Panc1 (cell line): ENCODE measurements at regions not wholly inside any gene's neighbourhood (a gene's known extent, or its start where the extent isn't known, plus 50 kb on each side); places are given as distances from the start of the nearest gene placed in this dataset.

ENCODE experiments used
- ATAC-seq: fragments of 200-7000 bp; cut with Tn5 transposase; 2 replicates; pipeline ENCODE4 v1.9.1; 2020; ENCODE audit warnings: mild to moderate bottlenecking, moderate library complexity
- BruUV-seq: library from RNA; stranded (reverse); fragments of 400-500 nt; replicated peaks from 2 replicates; lab custom pipeline; 2021; lab: Mats Ljungman, UMichigan
- CTCF ChIA-PET: fragments of 300-600 bp; sonication (Branson Sonifier 250); formaldehyde crosslinking; loops from one replicate; lab custom pipeline; 2022; ENCODE audit warnings: antibody characterized with exemption; lab: Charles Lee
- POLR2A ChIA-PET: fragments of 300-600 bp; sonication (Branson Sonifier 250); formaldehyde crosslinking; loops from one replicate; lab custom pipeline; 2022; ENCODE audit warnings: antibody characterized with exemption; lab: Charles Lee
- DNase-seq: peaks from one replicate; pipeline ENCODE4 v3.0.0-alpha.2; 2010; ENCODE audit warnings: low read depth, low spot score
- H3K27ac ChIP-seq: 2 replicates; pipeline ENCODE4 v1.5.1; 2011; ENCODE audit warnings: mild to moderate bottlenecking, low read length, inconsistent platforms
- H3K27me3 ChIP-seq: fragments of 200-500 bp; sonication (Bioruptor generic); 2 replicates; pipeline ENCODE4 v1.6.0; 2014; ENCODE audit warnings: low read length, inconsistent platforms; ENCODE audit not compliant: control insufficient read depth, insufficient read depth
- H3K36me3 ChIP-seq: fragments of 200-500 bp; sonication (Bioruptor generic); 2 replicates; pipeline ENCODE4 v1.5.1; 2014; ENCODE audit warnings: inconsistent platforms, mild to moderate bottlenecking, low read length, moderate library complexity; ENCODE audit not compliant: control insufficient read depth, insufficient read depth
- H3K4me1 ChIP-seq: 2 replicates; pipeline ENCODE4 v1.5.1; 2011; ENCODE audit warnings: inconsistent platforms, mild to moderate bottlenecking, low read length, moderate library complexity; ENCODE audit not compliant: control insufficient read depth, insufficient read depth
- H3K4me3 ChIP-seq, 2 experiments: 2 replicates each; pipeline ENCODE4 v1.5.1; 2011 to 2012; ENCODE audit warnings: low read depth in 2 of 2, low read length in 2 of 2, mild to moderate bottlenecking in 2 of 2, inconsistent platforms in 1 of 2, moderate library complexity in 1 of 2
- H3K9me3 ChIP-seq: fragments of 200-500 bp; sonication (Bioruptor generic); 2 replicates; pipeline ENCODE4 v1.5.1; 2014; ENCODE audit warnings: low read depth, mild to moderate bottlenecking, inconsistent platforms, low read length, moderate library complexity; ENCODE audit not compliant: control insufficient read depth, insufficient read depth
- CTCF ChIP-seq: fragments of 450-650 bp; IDR thresholded peaks from 2 replicates; pipeline ENCODE4 v1.5.1; 2017; ENCODE audit warnings: mild to moderate bottlenecking
- POLR2AphosphoS5 ChIP-seq: IDR thresholded peaks from 2 replicates; pipeline ENCODE4 v1.6.1; 2012; ENCODE audit warnings: mild to moderate bottlenecking, low read depth, low read length, moderate library complexity
- REST ChIP-seq, 2 experiments: IDR thresholded peaks; 2 replicates each; pipeline ENCODE4 v1.6.1; 2011 to 2012; ENCODE audit warnings: low read depth in 2 of 2, control low read depth in 1 of 2, low read length in 1 of 2, mild to moderate bottlenecking in 1 of 2, moderate library complexity in 1 of 2; ENCODE audit not compliant: insufficient read depth in 1 of 2
- SIN3A ChIP-seq: IDR thresholded peaks from 2 replicates; pipeline ENCODE4 v1.6.1; 2012; ENCODE audit warnings: low read depth, mild to moderate bottlenecking, low read length, moderate library complexity, borderline replicate concordance; ENCODE audit not compliant: insufficient read depth
- TCF7L2 ChIP-seq: IDR thresholded peaks from 2 replicates; pipeline ENCODE4 v1.6.1; 2011; ENCODE audit warnings: mild to moderate bottlenecking, low read depth, low read length, inconsistent platforms
- in situ Hi-C: cut with HindIII; loops from 2 replicates; pipeline ENCODE4 v1.10.0; 2016; ENCODE audit warnings: low sequenced_read_pairs, low pct_unique_long_range_greater_than_20kb
- intact Hi-C: fragments of 100-400 bp; cut with micrococcal nuclease; formaldehyde crosslinking; loops from one replicate; pipeline ENCODE4 v1.10.0; 2022; ENCODE audit not compliant: unreplicated experiment

DNA sequence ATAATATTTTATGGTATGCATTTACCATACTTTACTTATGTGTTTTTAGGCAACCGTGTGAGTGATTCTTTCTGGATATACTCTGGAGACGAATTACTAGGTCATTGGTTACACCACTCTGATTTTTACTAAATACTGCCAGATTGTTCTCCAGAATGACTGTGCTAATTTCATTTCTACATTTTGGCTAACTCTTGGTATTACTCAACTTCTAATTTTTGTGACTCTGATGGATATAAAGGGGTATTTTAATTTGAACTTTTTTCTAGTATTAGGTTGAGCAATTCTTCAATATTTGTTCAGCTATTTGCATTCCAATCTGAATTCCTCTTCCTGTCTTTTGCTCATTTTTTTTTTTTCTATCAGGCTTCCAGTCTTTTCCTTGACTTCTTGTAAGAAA, 223.6 kb downstream of the MDFIC start:
- CTCF ChIA-PET: no interaction called here
- BruUV-seq: no TSS peak

DNA sequence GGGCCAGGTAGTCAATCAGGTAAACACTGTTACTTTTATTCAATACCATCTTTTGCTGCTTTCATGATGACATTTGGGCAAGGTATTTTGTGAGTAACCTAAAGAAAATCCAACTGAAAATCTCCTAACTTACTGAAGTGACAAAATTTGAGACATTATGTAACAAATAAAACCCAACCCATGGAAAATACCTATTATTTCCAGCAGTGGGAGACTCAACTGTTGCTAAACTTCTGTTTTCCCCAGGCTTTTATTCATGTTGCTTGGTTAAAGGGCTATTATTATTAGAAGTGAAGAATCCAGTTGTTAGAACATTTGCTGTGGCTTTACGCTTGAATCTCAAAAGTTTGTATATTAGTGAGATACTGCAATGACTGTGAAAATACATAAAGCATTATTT, 215.9 kb downstream of the MDFIC start:
- intact Hi-C loops: no loop called here
- Histone ChIP-seq H3K27ac (no peak overlapping the region), H3K9me3 (no peaks in the 10 kb centered on the region), H3K4me1 (no peaks in the 10 kb centered on the region), H3K27me3 (no peaks in the 10 kb centered on the region), H3K4me3 (no peak overlapping the region), H3K36me3 (no peaks in the 10 kb centered on the region)
- in situ Hi-C loops: no loop called here
- TF ChIP-seq REST (IDR thresholded peaks at IDR 0.05; ENCODE audit: insufficient read depth in 1 of 2, low read depth in 2 of 2, low read length in 1 of 2): no peak
- no peak for TF ChIP-seq TCF7L2
- no peak for TF ChIP-seq CTCF
- TF ChIP-seq SIN3A: no peak
- TF ChIP-seq POLR2AphosphoS5: no peak
- ChIA-PET POLR2A (no interaction called here), CTCF (no interaction called here)
- DNase-seq (no peak), ATAC-seq (no peak)
- no TSS peak for BruUV-seq

More for the DNA sequence above, 223.6 kb downstream of the MDFIC start:
- in situ Hi-C loops: no loop called here
- Histone ChIP-seq H3K4me3 (no peak overlapping the region), H3K36me3 (no peaks in the 10 kb centered on the region), H3K4me1 (no peaks in the 10 kb centered on the region), H3K27me3 (no peaks in the 10 kb centered on the region), H3K9me3 (no peaks in the 10 kb centered on the region), H3K27ac (no peak overlapping the region)
- no peak for TF ChIP-seq TCF7L2
- TF ChIP-seq POLR2AphosphoS5: no peak
- no peak for TF ChIP-seq SIN3A
- no peak for TF ChIP-seq REST (IDR thresholded peaks at IDR 0.05; ENCODE audit: insufficient read depth in 1 of 2, low read depth in 2 of 2, low read length in 1 of 2)
- TF ChIP-seq CTCF: no peak
- no peak for ATAC-seq
- POLR2A ChIA-PET: interaction anchor here (0.5 kb wide), 1 partner anchor 68 kb away, joined by 4 read pairs; no protein-coding TSS in a partner anchor
- intact Hi-C loops: no loop called here
- DNase-seq: no peak
